IMR-90 (cell line): ENCODE measurements at regions not wholly inside any gene's neighbourhood (a gene's known extent, or its start where the extent isn't known, plus 50 kb on each side); places are given as distances from the start of the nearest gene placed in this dataset.

ENCODE experiments used
- ATAC-seq: fragments of 200-7000 bp; cut with Tn5 transposase; 2 replicates; pipeline ENCODE4 v1.9.1; 2020; ENCODE audit warnings: low read depth, mild to moderate bottlenecking, moderate library complexity
- BruUV-seq: library from RNA; stranded (reverse); fragments of 400-500 nt; replicated peaks from 2 replicates; lab custom pipeline; 2021; lab: Mats Ljungman, UMichigan
- CTCF ChIA-PET: fragments of 300-600 bp; formaldehyde crosslinking; extraction: SDS; loops from one replicate; lab custom pipeline; 2021; ENCODE audit warnings: antibody characterized with exemption; lab: Yijun Ruan, JAX
- POLR2A ChIA-PET: fragments of 300-600 bp; sonication (Branson Sonifier 250); formaldehyde crosslinking; loops from one replicate; lab custom pipeline; 2022; ENCODE audit warnings: antibody characterized with exemption; ENCODE audit not compliant: unreplicated experiment; lab: Charles Lee
- DNase-seq: peaks from one replicate; pipeline ENCODE4 v3.0.0; 2013
- H2AFZ ChIP-seq: replicated peaks from 2 replicates; pipeline ENCODE3; 2013; ENCODE audit warnings: low read length, mild to moderate bottlenecking; ENCODE audit not compliant: poor library complexity
- H2AK5ac ChIP-seq: 2 replicates; pipeline ENCODE4 v1.6.1; 2013; ENCODE audit warnings: low read depth, low read length, inconsistent platforms
- H2AK9ac ChIP-seq: replicated peaks from 2 replicates; pipeline ENCODE3; 2013; ENCODE audit warnings: mild to moderate bottlenecking, low read depth, low read length, moderate library complexity; ENCODE audit not compliant: poor library complexity
- H2BK120ac ChIP-seq: 2 replicates; pipeline ENCODE4 v1.6.1; 2013; ENCODE audit warnings: low read depth, low read length, inconsistent platforms
- H2BK15ac ChIP-seq: 3 replicates; pipeline ENCODE4 v1.6.1; 2013; ENCODE audit warnings: low read depth, low read length, inconsistent platforms
- H2BK20ac ChIP-seq: 2 replicates; pipeline ENCODE4 v1.6.1; 2013; ENCODE audit warnings: low read depth, mild to moderate bottlenecking, inconsistent platforms, low read length, moderate library complexity
- H2BK5ac ChIP-seq: 2 replicates; pipeline ENCODE4 v1.6.1; 2013; ENCODE audit warnings: mild to moderate bottlenecking, low read depth, low read length, inconsistent platforms; ENCODE audit not compliant: poor library complexity, severe bottlenecking
- H3K14ac ChIP-seq: replicated peaks from 2 replicates; pipeline ENCODE4 v1.6.1; 2013; ENCODE audit warnings: low read depth, low read length, inconsistent platforms
- H3K18ac ChIP-seq: 2 replicates; pipeline ENCODE4 v1.6.1; 2013; ENCODE audit warnings: low read depth, low read length, control low read depth
- H3K23ac ChIP-seq: 2 replicates; pipeline ENCODE4 v1.6.1; 2013; ENCODE audit warnings: low read depth, low read length, inconsistent platforms
- H3K27ac ChIP-seq: 2 replicates; pipeline ENCODE4 v1.5.1; 2013; ENCODE audit warnings: mild to moderate bottlenecking, control low read depth, low read length; ENCODE audit not compliant: insufficient read depth
- H3K27me3 ChIP-seq: 2 replicates; pipeline ENCODE4 v1.6.1; 2013; ENCODE audit warnings: low read length; ENCODE audit not compliant: control insufficient read depth, insufficient read depth
- H3K36me3 ChIP-seq: 2 replicates; pipeline ENCODE4 v1.6.1; 2013; ENCODE audit warnings: low read length, mixed read lengths; ENCODE audit not compliant: control insufficient read depth, insufficient read depth
- H3K4ac ChIP-seq: 2 replicates; pipeline ENCODE4 v1.6.1; 2013; ENCODE audit warnings: low read depth, low read length, inconsistent platforms
- H3K4me1 ChIP-seq: 2 replicates; pipeline ENCODE4 v1.6.1; 2013; ENCODE audit warnings: low read length, mixed read lengths; ENCODE audit not compliant: control insufficient read depth, insufficient read depth
- H3K4me2 ChIP-seq: 2 replicates; pipeline ENCODE4 v1.6.1; 2013; ENCODE audit warnings: low read depth, mild to moderate bottlenecking, control low read depth, low read length, moderate library complexity
- H3K4me3 ChIP-seq: 2 replicates; pipeline ENCODE4 v1.5.1; 2013; ENCODE audit warnings: low read depth, mild to moderate bottlenecking, control low read depth, low read length, moderate library complexity; ENCODE audit not compliant: insufficient read depth
- H3K56ac ChIP-seq: 2 replicates; pipeline ENCODE4 v1.6.1; 2013; ENCODE audit warnings: low read length, inconsistent platforms; ENCODE audit not compliant: insufficient read depth; ENCODE audit errors: extremely low read depth
- H3K79me1 ChIP-seq, 2 experiments: 2 replicates each; pipeline ENCODE4 v1.6.1; 2013; ENCODE audit warnings: low read length in 2 of 2, inconsistent platforms in 1 of 2, low read depth in 1 of 2
- H3K9ac ChIP-seq: 2 replicates; pipeline ENCODE4 v1.6.1; 2013; ENCODE audit warnings: low read depth, low read length, control low read depth
- H3K9me1 ChIP-seq: 2 replicates; pipeline ENCODE4 v1.6.1; 2013; ENCODE audit warnings: low read length, inconsistent platforms; ENCODE audit not compliant: insufficient read depth
- H3K9me3 ChIP-seq: 2 replicates; pipeline ENCODE4 v1.6.1; 2013; ENCODE audit warnings: low read length; ENCODE audit not compliant: control insufficient read depth, insufficient read depth
- H4K20me1 ChIP-seq: 2 replicates; pipeline ENCODE4 v1.6.1; 2013; ENCODE audit warnings: low read length, inconsistent platforms; ENCODE audit not compliant: insufficient read depth
- H4K5ac ChIP-seq: 2 replicates; pipeline ENCODE4 v1.6.1; 2013; ENCODE audit warnings: mild to moderate bottlenecking, low read depth, low read length, control low read depth
- H4K8ac ChIP-seq, 2 experiments: 2 replicates each; pipeline ENCODE4 v1.6.1; 2013; ENCODE audit warnings: low read depth in 2 of 2, low read length in 2 of 2, control low read depth in 1 of 2, inconsistent platforms in 1 of 2
- H4K91ac ChIP-seq: 2 replicates; pipeline ENCODE4 v1.6.1; 2013; ENCODE audit warnings: low read depth, low read length, inconsistent platforms; ENCODE audit not compliant: insufficient read depth
- BHLHE40 ChIP-seq: fragments of 150-350 bp; IDR thresholded peaks from 2 replicates; pipeline ENCODE4 v1.6.1; 2016; ENCODE audit warnings: mild to moderate bottlenecking, low read depth, low read length
- CEBPB ChIP-seq: IDR thresholded peaks from 2 replicates; pipeline ENCODE4 v1.6.1; 2012; ENCODE audit warnings: low read depth, low read length, improper control_type of control experiment
- CHD1 ChIP-seq: IDR thresholded peaks from 2 replicates; pipeline ENCODE4 v1.6.1; 2012; ENCODE audit warnings: low read depth, low read length, improper control_type of control experiment
- FOS ChIP-seq: fragments of 150-350 bp; IDR thresholded peaks from 2 replicates; pipeline ENCODE4 v1.6.1; 2016; ENCODE audit warnings: low read depth, low read length
- MAFK ChIP-seq: IDR thresholded peaks from 2 replicates; pipeline ENCODE4 v1.6.1; 2012; ENCODE audit warnings: low read depth, low read length, improper control_type of control experiment
- MAZ ChIP-seq: IDR thresholded peaks from 2 replicates; pipeline ENCODE4 v1.6.1; 2012; ENCODE audit warnings: low read depth, mild to moderate bottlenecking, low read length, improper control_type of control experiment, moderate library complexity, borderline replicate concordance
- MXI1 ChIP-seq: IDR thresholded peaks from 2 replicates; pipeline ENCODE4 v1.6.1; 2012; ENCODE audit warnings: low read depth, mild to moderate bottlenecking, low read length, moderate library complexity, borderline replicate concordance
- NFE2L2 ChIP-seq: fragments of 150-350 bp; IDR thresholded peaks from 2 replicates; pipeline ENCODE4 v1.6.1; 2016; ENCODE audit warnings: low read depth, mild to moderate bottlenecking, low read length
- POLR2A ChIP-seq: IDR thresholded peaks from 2 replicates; pipeline ENCODE4 v1.6.1; 2012; ENCODE audit warnings: mild to moderate bottlenecking, low read depth, low read length
- RAD21 ChIP-seq: IDR thresholded peaks from 2 replicates; pipeline ENCODE4 v1.6.1; 2012; ENCODE audit warnings: low read length, improper control_type of control experiment
- RCOR1 ChIP-seq: IDR thresholded peaks from 2 replicates; pipeline ENCODE4 v1.6.1; 2012; ENCODE audit warnings: mild to moderate bottlenecking, low read length, improper control_type of control experiment; ENCODE audit not compliant: insufficient replicate concordance
- RFX5 ChIP-seq: IDR thresholded peaks from 2 replicates; pipeline ENCODE4 v1.8.0; 2012; ENCODE audit warnings: low read depth, mild to moderate bottlenecking, low read length, moderate library complexity
- SMC3 ChIP-seq: fragments of 150-350 bp; IDR thresholded peaks from 2 replicates; pipeline ENCODE4 v1.6.1; 2016; ENCODE audit warnings: low read depth, mild to moderate bottlenecking, antibody characterized with exemption, low read length, moderate library complexity
- WGBS, 2 experiments: methylation state at CpG; one replicate each; pipeline versions ENCODE4 v1.1.5 to v1.1.7; 2013; ENCODE audit warnings: missing lambda C conversion rate in 2 of 2; ENCODE audit not compliant: insufficient read length in 1 of 2; ENCODE audit errors: extremely low coverage in 2 of 2; 5-methylcytosine and 5-hydroxymethylcytosine counted together
- dilution Hi-C: fragments of 300-500 bp; cut with HindIII; formaldehyde crosslinking; loops from one replicate; pipeline ENCODE4 v1.14.3; 2018; ENCODE audit warnings: low sequenced_read_pairs; ENCODE audit not compliant: unreplicated experiment
- in situ Hi-C: fragments of 300-500 bp; cut with MboI; formaldehyde crosslinking; loops from 3 replicates; pipeline ENCODE4 v1.14.3; 2019; ENCODE audit warnings: low sequenced_read_pairs, inconsistent platforms, mixed read lengths
- intact Hi-C: fragments of 100-400 bp; cut with micrococcal nuclease; formaldehyde crosslinking; loops from 2 replicates; pipeline ENCODE4 v1.10.0; 2022
- TF ChIP-seq, protein P1 (sequence below): conservative IDR thresholded peaks from 2 replicates; pipeline ENCODE4 v1.5.1; 2012; ENCODE audit warnings: mild to moderate bottlenecking, low read depth, low read length, improper control_type of control experiment
- TF ChIP-seq, protein P2 (sequence below): fragments of 150-350 bp; IDR thresholded peaks from 2 replicates; pipeline ENCODE4 v1.6.1; 2016; ENCODE audit warnings: low read depth, mild to moderate bottlenecking, low read length, moderate library complexity, borderline replicate concordance
- TF ChIP-seq, protein P3 (sequence below): fragments of 150-350 bp; IDR thresholded peaks from 2 replicates; pipeline ENCODE4 v1.6.1; 2017; ENCODE audit warnings: mild to moderate bottlenecking, antibody characterized with exemption, low read length, low read depth

DNA sequence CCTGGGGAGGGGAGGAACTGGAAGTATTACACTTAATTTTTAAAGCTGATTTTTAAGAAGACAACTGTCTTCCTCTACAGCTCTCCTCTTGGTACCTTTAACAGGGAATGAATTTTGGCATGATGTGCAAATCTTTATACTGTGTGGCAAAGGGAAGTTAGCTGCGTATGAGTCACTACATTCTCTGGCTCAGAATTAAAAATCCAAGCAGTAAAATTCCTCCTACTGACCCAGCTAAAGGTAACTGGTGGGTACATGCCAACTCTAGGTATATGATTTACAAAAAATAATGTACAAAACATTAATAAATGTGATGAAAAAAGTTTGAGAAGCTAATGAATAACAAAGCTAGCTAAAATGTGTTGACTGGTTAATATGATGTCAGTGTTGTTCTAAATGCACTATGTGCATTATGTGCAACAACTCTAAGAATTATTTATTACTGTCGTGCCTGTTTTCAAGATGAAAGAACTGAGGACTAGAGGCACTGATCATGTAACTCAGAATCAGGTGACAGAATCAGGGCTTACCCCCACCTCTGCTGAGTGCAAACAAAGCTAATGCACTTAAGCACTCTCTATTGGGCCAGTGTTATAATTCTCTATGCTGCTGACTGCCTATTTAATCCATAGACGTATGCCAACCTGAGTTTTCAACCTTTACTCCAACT is 194.7 kb upstream of the CADPS start:
- H4K91ac ChIP-seq, result no peak overlapping the region
- in situ Hi-C loops (no loop called here), dilution Hi-C loops (no loop called here), intact Hi-C loops (no loop called here)
- no TSS peak for BruUV-seq
- ChIA-PET CTCF (no interaction called here), POLR2A (no interaction called here)
- H2AK9ac ChIP-seq, result no peak overlapping the region
- no CpG with 5 or more reads among the region's 3 CpGs for WGBS, 2 experiments
- no peaks in the 10 kb centered on the region for H3K9me1 ChIP-seq
- no peak overlapping the region for H3K4ac ChIP-seq
- no peak overlapping the region for H3K23ac ChIP-seq
- H3K9ac ChIP-seq, result no peak overlapping the region
- H3K18ac ChIP-seq, result no peak overlapping the region
- DNase-seq (no peak), ATAC-seq (no peak)
- no peak overlapping the region for H2BK5ac ChIP-seq
- no peak overlapping the region for H4K5ac ChIP-seq
- H3K79me1 ChIP-seq, result no peaks in the 10 kb centered on the region
- TF ChIP-seq, protein P1, sequence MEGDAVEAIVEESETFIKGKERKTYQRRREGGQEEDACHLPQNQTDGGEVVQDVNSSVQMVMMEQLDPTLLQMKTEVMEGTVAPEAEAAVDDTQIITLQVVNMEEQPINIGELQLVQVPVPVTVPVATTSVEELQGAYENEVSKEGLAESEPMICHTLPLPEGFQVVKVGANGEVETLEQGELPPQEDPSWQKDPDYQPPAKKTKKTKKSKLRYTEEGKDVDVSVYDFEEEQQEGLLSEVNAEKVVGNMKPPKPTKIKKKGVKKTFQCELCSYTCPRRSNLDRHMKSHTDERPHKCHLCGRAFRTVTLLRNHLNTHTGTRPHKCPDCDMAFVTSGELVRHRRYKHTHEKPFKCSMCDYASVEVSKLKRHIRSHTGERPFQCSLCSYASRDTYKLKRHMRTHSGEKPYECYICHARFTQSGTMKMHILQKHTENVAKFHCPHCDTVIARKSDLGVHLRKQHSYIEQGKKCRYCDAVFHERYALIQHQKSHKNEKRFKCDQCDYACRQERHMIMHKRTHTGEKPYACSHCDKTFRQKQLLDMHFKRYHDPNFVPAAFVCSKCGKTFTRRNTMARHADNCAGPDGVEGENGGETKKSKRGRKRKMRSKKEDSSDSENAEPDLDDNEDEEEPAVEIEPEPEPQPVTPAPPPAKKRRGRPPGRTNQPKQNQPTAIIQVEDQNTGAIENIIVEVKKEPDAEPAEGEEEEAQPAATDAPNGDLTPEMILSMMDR, result no peak
- no peak for TF ChIP-seq RCOR1
- TF ChIP-seq RAD21, result no peak
- TF ChIP-seq BHLHE40, result no peak
- no peak for TF ChIP-seq POLR2A
- no peak for TF ChIP-seq MXI1
- TF ChIP-seq, protein P2, sequence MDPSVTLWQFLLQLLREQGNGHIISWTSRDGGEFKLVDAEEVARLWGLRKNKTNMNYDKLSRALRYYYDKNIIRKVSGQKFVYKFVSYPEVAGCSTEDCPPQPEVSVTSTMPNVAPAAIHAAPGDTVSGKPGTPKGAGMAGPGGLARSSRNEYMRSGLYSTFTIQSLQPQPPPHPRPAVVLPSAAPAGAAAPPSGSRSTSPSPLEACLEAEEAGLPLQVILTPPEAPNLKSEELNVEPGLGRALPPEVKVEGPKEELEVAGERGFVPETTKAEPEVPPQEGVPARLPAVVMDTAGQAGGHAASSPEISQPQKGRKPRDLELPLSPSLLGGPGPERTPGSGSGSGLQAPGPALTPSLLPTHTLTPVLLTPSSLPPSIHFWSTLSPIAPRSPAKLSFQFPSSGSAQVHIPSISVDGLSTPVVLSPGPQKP, result no peak
- no peak for TF ChIP-seq NFE2L2
- TF ChIP-seq CHD1, result no peak
- TF ChIP-seq FOS, result no peak
- no peak for TF ChIP-seq CEBPB
- no peak for TF ChIP-seq RFX5
- no peak for TF ChIP-seq SMC3
- no peak for TF ChIP-seq MAFK
- TF ChIP-seq, protein P3, sequence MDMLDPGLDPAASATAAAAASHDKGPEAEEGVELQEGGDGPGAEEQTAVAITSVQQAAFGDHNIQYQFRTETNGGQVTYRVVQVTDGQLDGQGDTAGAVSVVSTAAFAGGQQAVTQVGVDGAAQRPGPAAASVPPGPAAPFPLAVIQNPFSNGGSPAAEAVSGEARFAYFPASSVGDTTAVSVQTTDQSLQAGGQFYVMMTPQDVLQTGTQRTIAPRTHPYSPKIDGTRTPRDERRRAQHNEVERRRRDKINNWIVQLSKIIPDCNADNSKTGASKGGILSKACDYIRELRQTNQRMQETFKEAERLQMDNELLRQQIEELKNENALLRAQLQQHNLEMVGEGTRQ, result no peak
- TF ChIP-seq MAZ, result no peak
- H4K20me1 ChIP-seq, result no peaks in the 10 kb centered on the region
- no peaks in the 10 kb centered on the region for H3K36me3 ChIP-seq
- H3K4me1 ChIP-seq, result no peaks in the 10 kb centered on the region
- H3K27ac ChIP-seq, result no peak overlapping the region
- H2BK20ac ChIP-seq, result no peak overlapping the region
- H4K8ac ChIP-seq, result no peak overlapping the region
- no peak overlapping the region for H2AFZ ChIP-seq
- H3K4me3 ChIP-seq, result no peak overlapping the region
- no peak overlapping the region for H2AK5ac ChIP-seq
- no peaks in the 10 kb centered on the region for H3K9me3 ChIP-seq
- H3K14ac ChIP-seq, result no peak overlapping the region
- H3K27me3 ChIP-seq, result no peaks in the 10 kb centered on the region
- no peak overlapping the region for H2BK15ac ChIP-seq
- H3K4me2 ChIP-seq, result no peak overlapping the region
- H3K56ac ChIP-seq, result no peak overlapping the region
- H2BK120ac ChIP-seq, result no peak overlapping the region
